AG04450 (cell line): ENCODE measurements at regions not wholly inside any gene's neighbourhood (a gene's known extent, or its start where the extent isn't known, plus 50 kb on each side); places are given as distances from the start of the nearest gene placed in this dataset.
"Not testable (repeated sequence)": the region's sequence is repeated elsewhere in the genome, so short reads cannot be mapped to it uniquely, and the experiment has no call there.

Experiments used
- CTCF ChIA-PET: fragments of 300-600, 350-600 bp; formaldehyde crosslinking; extraction: SDS; loops from one replicate; lab custom pipeline; 2022; ENCODE audit warnings: antibody characterized with exemption, inconsistent platforms; lab: Charles Lee
- POLR2A ChIA-PET: fragments of 350-600 bp; formaldehyde crosslinking; extraction: SDS; loops from one replicate; lab custom pipeline; 2021; ENCODE audit warnings: antibody characterized with exemption, inconsistent platforms; lab: Yijun Ruan, JAX
- DNase-seq: peaks from one replicate; pipeline ENCODE4 v3.0.0-alpha.2; 2011; ENCODE audit warnings: low read depth, low spot score
- H3K27ac ChIP-seq: one replicate; pipeline ENCODE4 v1.5.1; 2012; ENCODE audit warnings: low read depth, low read length, control low read depth
- H3K27me3 ChIP-seq: one replicate; pipeline ENCODE4 v1.6.0; 2012; ENCODE audit warnings: low read length; ENCODE audit not compliant: control insufficient read depth, insufficient read depth
- H3K4me3 ChIP-seq: 2 replicates; pipeline ENCODE4 v1.5.1; 2011; ENCODE audit warnings: mild to moderate bottlenecking, low read depth, low read length, control low read depth
- H3K9me3 ChIP-seq: 2 replicates; pipeline ENCODE4 v1.5.1; 2012; ENCODE audit warnings: low read length; ENCODE audit not compliant: control insufficient read depth, insufficient read depth
- TF ChIP-seq, protein P1 (sequence below): IDR thresholded peaks from 2 replicates; pipeline ENCODE4 v1.5.1; 2011; ENCODE audit warnings: low read depth, low read length, control low read depth, inconsistent platforms

DNA sequence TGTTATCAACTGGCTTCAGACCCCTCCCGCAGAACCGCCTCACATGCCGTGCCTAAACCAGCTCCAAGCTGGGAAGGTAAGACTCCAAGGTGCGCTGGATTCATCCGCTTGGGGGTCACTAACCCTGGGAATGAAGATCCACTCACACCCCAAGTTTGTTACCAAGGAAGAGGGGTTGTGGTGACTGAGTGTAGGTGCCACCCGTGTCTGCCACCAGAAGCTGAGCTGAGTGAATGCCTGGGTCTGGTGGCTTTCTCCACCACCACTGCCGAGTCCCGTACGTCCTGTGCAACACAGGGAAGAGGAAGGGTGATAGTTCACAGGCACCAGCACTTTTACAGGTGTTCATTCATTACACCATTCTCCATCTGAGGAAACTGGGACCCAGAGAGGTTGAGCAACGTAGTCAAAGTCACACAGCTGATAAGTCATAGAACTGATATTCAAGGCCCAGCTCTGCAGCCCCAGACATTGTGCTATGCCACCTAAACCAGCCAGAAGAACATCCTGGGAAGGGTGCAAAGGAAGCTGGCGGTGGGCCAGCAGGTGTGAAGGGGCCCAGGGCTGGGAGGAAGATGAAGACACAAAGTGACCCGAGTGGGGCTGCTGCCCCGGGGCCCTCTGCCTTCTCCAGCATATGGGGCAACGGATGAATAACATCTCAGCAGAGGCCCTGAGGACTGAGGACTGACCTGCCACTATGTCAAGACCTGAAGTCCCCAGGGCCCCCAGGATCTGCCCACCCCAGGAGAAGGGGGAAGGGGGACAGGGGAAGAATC, 70.9 kb upstream of the PPP1R26 start:
- H3K27me3 ChIP-seq: no peaks in the 10 kb centered on the region
- ChIA-PET POLR2A (no interaction called here), CTCF (no interaction called here)
- no peak overlapping the region for H3K4me3 ChIP-seq
- DNase-seq: no peak
- TF ChIP-seq, protein P1, sequence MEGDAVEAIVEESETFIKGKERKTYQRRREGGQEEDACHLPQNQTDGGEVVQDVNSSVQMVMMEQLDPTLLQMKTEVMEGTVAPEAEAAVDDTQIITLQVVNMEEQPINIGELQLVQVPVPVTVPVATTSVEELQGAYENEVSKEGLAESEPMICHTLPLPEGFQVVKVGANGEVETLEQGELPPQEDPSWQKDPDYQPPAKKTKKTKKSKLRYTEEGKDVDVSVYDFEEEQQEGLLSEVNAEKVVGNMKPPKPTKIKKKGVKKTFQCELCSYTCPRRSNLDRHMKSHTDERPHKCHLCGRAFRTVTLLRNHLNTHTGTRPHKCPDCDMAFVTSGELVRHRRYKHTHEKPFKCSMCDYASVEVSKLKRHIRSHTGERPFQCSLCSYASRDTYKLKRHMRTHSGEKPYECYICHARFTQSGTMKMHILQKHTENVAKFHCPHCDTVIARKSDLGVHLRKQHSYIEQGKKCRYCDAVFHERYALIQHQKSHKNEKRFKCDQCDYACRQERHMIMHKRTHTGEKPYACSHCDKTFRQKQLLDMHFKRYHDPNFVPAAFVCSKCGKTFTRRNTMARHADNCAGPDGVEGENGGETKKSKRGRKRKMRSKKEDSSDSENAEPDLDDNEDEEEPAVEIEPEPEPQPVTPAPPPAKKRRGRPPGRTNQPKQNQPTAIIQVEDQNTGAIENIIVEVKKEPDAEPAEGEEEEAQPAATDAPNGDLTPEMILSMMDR: no peak
- no peak overlapping the region for H3K27ac ChIP-seq
- H3K9me3 ChIP-seq: peaks cover 15% of the 10 kb centered on the region

DNA sequence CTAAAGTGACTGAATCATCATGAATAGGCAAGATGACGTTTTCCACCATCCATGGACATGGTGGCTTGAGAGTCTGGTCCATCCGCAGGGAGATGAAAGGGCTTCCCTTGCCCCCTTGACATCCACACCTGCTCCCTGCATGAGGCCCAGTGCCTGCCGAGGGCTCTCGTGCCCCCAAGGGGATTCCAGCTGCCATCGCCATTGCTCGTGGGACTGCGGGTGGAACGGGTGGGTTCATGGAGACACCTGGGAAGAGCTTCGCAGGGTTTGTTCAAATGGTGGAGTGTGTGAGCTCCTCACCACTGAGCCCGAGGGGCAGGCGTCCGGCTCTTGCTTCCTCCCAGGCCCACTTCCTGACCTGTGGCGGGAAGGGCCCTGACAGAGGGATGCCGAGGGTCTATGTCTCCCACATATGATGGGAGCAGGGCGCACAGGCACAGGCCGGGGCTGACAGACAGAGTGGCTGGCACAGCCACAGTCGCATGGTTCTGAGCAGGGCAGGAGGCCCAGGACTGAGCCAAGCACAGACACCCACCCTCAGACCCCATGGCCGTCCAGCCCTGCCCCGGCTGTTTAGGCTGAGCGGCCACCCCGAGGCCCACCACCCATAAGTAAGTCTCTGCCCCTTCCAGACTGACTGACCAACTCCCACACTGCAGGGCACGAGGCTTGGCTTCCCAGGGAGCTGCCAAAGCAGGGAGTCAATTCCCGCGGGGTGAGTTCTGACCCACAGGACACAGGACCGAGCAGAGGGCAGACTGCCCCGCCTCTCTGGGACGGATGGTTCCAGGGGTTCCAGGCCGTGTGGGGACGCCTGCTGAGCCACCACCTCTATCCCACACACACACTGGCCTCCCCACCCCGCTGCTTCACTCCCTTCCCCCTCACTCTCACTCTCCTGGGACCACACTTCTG, 70.0 kb upstream of the PPP1R26 start:
- POLR2A ChIA-PET: no interaction called here
- DNase-seq: no peak
- CTCF ChIA-PET: no interaction called here

DNA sequence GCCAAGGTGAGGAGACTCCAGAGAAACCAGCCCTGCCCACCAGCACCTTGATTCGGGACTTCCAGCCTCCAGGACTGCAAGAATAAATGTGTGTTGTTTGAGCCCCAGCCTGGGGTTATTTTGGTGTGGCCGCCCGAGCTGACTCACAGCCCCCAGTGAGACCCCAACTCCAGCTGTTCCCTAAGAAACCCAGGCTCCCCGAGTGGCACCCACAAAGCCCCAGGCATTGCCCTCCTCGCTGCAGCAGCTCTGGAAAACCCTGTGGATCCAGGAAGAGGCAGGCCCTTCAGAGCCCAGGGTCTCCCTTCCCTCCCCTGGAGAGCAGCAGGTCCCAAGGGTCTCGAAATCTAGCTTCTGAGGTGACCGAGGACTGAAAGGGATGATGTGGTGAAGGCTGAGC, 69.2 kb upstream of the PPP1R26 start:
- no peaks in the 10 kb centered on the region for H3K27me3 ChIP-seq
- ChIA-PET CTCF (no interaction called here), POLR2A (no interaction called here)
- DNase-seq: no peak
- H3K27ac ChIP-seq: no peak overlapping the region
- TF ChIP-seq, protein P1: no peak
- H3K9me3 ChIP-seq: peaks cover 3% of the 10 kb centered on the region
- H3K4me3 ChIP-seq: no peak overlapping the region

More for the DNA sequence above, 70.0 kb upstream of the PPP1R26 start:
- Histone ChIP-seq H3K27ac (no peak overlapping the region), H3K27me3 (no peaks in the 10 kb centered on the region), H3K4me3 (no peak overlapping the region), H3K9me3 (peaks cover 7% of the 10 kb centered on the region)
- TF ChIP-seq, protein P1: no peak

DNA sequence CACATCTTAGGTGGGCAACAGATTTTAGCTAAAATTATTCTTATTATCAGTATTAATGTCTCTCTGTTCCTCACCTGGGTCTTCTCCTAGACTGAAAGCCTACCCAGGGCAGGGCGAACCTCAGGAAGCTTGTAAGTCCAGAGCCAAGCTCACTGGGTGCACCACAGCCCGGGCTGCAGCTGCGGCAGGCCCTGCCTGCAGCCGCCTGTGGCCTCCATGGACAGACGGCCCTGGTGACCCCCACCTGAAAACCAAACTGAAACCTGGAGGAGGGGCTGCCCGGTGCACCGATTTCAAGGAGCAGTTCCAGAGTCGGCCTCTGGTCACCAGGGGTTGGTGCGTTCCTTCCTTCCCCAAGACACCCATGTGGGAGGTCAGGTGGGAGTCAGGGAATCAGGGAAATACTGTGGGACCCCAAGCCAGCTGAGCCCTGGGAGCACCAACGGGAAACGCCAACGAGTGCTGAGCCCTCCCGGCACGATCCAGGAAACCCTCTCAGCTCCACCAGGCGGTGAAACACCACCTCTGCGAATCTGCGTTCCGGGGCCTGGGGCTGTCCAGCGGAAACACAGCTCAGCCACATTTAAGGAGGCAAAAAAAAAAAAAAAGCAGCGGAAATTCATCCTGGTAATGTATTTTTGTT, 68.6 kb upstream of the PPP1R26 start:
- no peak for DNase-seq
- TF ChIP-seq, protein P1: no peak
- Histone ChIP-seq H3K27me3 (no peaks in the 10 kb centered on the region), H3K9me3 (peaks cover 3% of the 10 kb centered on the region), H3K4me3 (no peak overlapping the region), H3K27ac (no peak overlapping the region)
- POLR2A ChIA-PET: no interaction called here
- CTCF ChIA-PET: interaction anchor here (1.4 to 2.9 kb wide), 2 partner anchors 325 to 595 kb away, joined by 3 to 10 read pairs; no protein-coding TSS in a partner anchor

DNA sequence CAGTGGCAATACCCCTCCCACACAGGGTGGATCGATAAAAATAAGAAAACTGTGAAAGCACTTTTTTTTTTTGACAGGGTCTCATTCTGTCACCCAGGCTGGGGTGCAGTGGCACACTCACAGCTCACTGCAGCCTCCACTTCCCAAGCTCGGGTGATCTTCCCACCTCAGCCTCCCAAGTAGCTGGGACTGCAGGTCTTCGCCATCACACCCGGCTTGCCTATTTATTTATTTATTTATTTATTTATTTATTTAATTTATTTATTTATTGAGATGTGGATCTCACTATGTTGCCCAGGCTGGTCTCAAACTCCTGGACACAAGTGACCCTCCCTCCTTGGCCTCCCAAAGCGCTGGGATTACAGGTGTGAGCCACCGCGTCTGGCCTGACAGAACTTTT, 68.0 kb upstream of the PPP1R26 start:
- CTCF ChIA-PET: interaction anchor here (0.7 to 2.9 kb wide), 3 partner anchors 40 to 595 kb away, joined by 3 to 10 read pairs (median 3); no protein-coding TSS in a partner anchor

More for the DNA sequence above, 68.0 kb upstream of the PPP1R26 start:
- POLR2A ChIA-PET, H3K4me3 ChIP-seq, H3K27me3 ChIP-seq, DNase-seq, H3K9me3 ChIP-seq, H3K27ac ChIP-seq: not testable (repeated sequence)
